ENCODE measurements at regions not wholly inside any gene's neighbourhood (a gene's known extent, or its start where the extent isn't known, plus 50 kb on each side); places are given as distances from the start of the nearest gene placed in this dataset.

DNA sequence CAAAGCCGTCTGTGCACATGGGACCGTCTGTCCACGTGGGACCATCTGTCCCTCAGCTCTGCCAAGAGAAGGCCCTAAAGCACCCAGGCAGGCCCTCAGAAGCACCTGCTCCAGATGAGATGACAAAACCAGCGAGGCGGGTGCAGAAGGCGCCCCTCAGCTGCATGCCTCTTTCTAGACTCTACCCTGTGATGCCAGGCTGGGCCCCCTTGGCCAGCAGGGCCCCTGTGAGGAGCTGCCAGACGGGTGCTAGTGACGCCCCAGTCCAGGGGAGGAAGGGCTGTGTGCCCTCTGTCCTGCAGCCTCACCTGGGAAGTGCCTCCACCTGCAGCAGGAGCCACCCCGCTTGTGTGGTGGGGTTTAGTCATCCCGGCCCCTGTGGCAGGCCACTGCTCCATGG lies 309.2 kb upstream of the SHH start:
- no peak for DNase-seq (ENCODE audit: low spot score)
- TF ChIP-seq ZBTB14 (CRISPR knock-in tag; IDR thresholded peaks at IDR 0.05) (no peak), EHMT2 (IDR thresholded peaks at IDR 0.05; ENCODE audit: borderline replicate concordance, low read depth, low read length) (no peak), GTF3A (CRISPR knock-in tag; conservative IDR thresholded peaks at IDR 0.05) (no peak), SRF (IDR thresholded peaks at IDR 0.05; ENCODE audit: low read depth, low read length) (no peak), ZFP82 (CRISPR knock-in tag; IDR thresholded peaks at IDR 0.05; ENCODE audit: borderline replicate concordance) (no peak), ZNF512 (CRISPR knock-in tag; IDR thresholded peaks at IDR 0.05) (no peak), TFDP2 (CRISPR knock-in tag; IDR thresholded peaks at IDR 0.05) (no peak), ZNF839 (CRISPR knock-in tag; IDR thresholded peaks at IDR 0.05; ENCODE audit: borderline replicate concordance) (no peak)
- intact Hi-C loops (cut with micrococcal nuclease; ENCODE audit: unreplicated experiment) (no loop called here), in situ Hi-C loops (cut with HindIII; ENCODE audit: extremely low pct_ligation_motif_present, low pct_unique_long_range_greater_than_20kb) (no loop called here)
- H4K20me1 ChIP-seq (ENCODE audit: insufficient read depth, low read length), result no peaks in the 10 kb centered on the region
- no TSS peak for BruUV-seq (replicated peaks)
- no peak for ATAC-seq
- no peaks in the 10 kb centered on the region for H3K9me3 ChIP-seq (ENCODE audit: low read length)
- H3K9ac ChIP-seq (ENCODE audit: insufficient read depth, low read depth, low read length), result no peak overlapping the region
- H3K27ac ChIP-seq (ENCODE audit: extremely low read length, insufficient read depth, low read length), result no peak overlapping the region
- WGBS (ENCODE audit: low lambda C conversion rate), result no CpG with 5 or more reads among the region's 10 CpGs
- peaks cover 6 to 75% of the 10 kb centered on the region in 2 experiments; a peak in 4 of 5 replicates for H3K27me3 ChIP-seq (ENCODE audit: control insufficient read depth in 1 of 2, insufficient read depth in 2 of 2, low read length in 2 of 2)
- H3K4me3 ChIP-seq (replicated peaks in 1 of 3; ENCODE audit: insufficient read depth in 1 of 3, low read depth in 2 of 3, low read length in 3 of 3), result no peak overlapping the region
- ChIA-PET POLR2A (no interaction called here), CTCF (ENCODE audit: low intra/inter-chr PET ratio, low total read pairs) (no interaction called here)
- H3K4me1 ChIP-seq (ENCODE audit: insufficient read depth, low read length), result no peaks in the 10 kb centered on the region
- no peak overlapping the region for H2AFZ ChIP-seq (ENCODE audit: low read length)
- H3K4me2 ChIP-seq (ENCODE audit: low read depth, low read length), result no peak overlapping the region
- H3K36me3 ChIP-seq (replicated peaks in 1 of 2; ENCODE audit: control insufficient read depth in 1 of 2, insufficient read depth in 2 of 2, low read length in 2 of 2), result no peaks in the 10 kb centered on the region
- FAIRE-seq, result no peak
- H3K79me2 ChIP-seq (ENCODE audit: insufficient read depth, low read length), result no peaks in the 10 kb centered on the region

Measured in HepG2 (cell line).